HG03045 (cell line): ENCODE measurements at regions not wholly inside any gene's neighbourhood (a gene's known extent, or its start where the extent isn't known, plus 50 kb on each side); places are given as distances from the start of the nearest gene placed in this dataset.
"Not testable (repeated sequence)": the region's sequence is repeated elsewhere in the genome, so short reads cannot be mapped to it uniquely, and the experiment has no call there.

Experiments used
- ATAC-seq: cut with Tn5 transposase; IDR thresholded peaks from one replicate; pipeline ENCODE4 v1.9.1; 2021; ENCODE audit warnings: mild to moderate bottlenecking, moderate library complexity; ENCODE audit not compliant: unreplicated experiment

DNA sequence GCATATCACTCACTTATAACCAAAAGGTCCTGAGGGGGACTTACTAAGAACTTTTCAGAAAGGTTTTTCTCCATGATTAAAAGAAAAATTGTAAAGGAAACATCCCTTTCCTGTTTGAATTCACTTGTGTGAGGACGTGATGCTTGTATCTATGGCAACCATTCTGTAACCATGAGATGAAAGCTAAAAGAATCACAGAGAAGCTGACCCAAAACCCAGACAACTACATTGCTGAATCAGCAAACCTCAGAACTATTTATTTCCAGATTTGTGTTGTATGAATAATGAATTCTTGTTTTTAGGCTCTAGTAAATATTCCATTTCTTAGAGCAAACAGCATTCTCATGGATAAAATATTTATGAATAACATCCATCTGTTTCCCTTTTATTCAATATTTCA, 91.2 kb downstream of the RCHY1 start:
- ATAC-seq, result no peak

- no peak for ATAC-seq
Measured at GRCh38 chr4:75412746-75413145, 101.5 kb downstream of the RCHY1 start.

GRCh38 chr4:75398501-75398900, 115.7 kb downstream of the RCHY1 start:
- no peak for ATAC-seq

- ATAC-seq, result no peak
Measured at GRCh38 chr4:75391489-75392166, 122.6 kb downstream of the RCHY1 start.

- not testable (repeated sequence) for ATAC-seq
Measured at GRCh38 chr4:75386426-75386825, 127.8 kb downstream of the RCHY1 start.

DNA sequence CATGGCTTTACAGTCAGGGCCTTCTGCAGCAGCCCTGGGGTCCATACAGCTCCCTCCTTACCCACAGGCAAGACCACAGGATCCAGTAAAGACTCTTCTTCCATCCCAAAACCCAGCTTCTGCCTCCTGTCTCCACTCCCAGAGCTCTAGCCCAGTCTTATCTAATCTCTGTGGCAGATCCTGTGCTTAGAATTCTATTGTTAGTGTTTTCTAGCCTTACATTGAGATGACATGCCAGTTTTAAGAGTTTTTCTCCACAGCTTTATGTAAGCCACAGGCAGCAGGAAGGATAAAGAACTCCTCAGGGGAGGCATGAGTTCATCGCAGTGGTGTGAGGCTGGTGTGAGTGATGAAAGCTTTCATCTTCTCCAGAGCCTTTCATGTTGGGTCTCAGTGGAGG, 129.1 kb downstream of the RCHY1 start:
- ATAC-seq, result no peak

- ATAC-seq, result no peak
Measured at GRCh38 chr4:75376543-75376942, 137.7 kb downstream of the RCHY1 start.

GRCh38 chr4:75371915-75372314, 142.3 kb downstream of the RCHY1 start:
- ATAC-seq, result no peak

- no peak for ATAC-seq
Measured at GRCh38 chr4:75370576-75370975, 143.6 kb downstream of the RCHY1 start.

- no peak for ATAC-seq
Measured at GRCh38 chr4:75345423-75345822, 168.8 kb downstream of the RCHY1 start.

- ATAC-seq, result no peak
Measured at GRCh38 chr4:75344915-75345314, 169.3 kb downstream of the RCHY1 start.

- ATAC-seq, result no peak
Measured at GRCh38 chr4:75343333-75343732, 170.9 kb downstream of the RCHY1 start.

DNA sequence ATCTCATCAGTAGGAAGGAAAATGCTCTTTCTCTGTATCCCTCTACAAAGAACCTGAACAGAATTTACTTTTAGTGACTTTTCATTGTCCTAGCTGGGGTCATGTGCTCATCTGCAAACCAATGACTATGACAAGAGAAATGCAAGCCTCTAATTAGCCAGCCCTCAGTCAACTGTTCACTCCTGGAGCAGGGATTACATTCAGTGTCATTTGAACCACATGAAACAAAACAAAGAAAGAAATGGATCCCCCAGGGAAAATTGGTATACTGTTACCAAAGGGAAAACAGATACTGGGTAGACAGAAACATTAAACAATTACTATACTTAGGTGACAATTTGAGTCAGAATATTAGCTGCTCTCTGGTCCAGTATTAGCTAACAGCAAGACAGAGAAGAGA, 173.6 kb downstream of the RCHY1 start:
- ATAC-seq, result no peak

DNA sequence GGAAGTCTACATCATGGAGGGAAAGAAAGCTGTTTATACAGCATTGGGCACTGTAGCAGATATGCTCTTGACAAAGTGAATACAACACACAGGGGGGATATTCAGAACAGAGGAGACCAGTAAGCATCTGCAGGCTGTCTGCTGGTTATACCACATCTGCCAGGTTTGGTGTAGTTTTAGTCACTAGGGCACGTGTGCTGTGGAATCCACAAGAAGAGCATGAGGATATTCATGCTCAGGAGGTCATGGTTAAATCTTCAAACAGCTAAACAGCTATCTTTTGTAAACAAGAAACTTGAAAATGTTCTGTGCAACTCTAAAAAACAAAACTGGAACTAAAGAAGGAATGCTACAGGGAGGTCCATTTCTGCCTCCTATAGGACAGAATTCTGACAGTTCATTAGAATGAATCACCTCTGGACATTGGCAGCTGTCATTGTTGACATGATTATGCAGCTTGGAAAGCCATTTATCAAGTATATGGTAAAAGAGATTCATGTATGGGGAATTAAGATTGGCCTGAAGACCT, 175.8 kb downstream of the RCHY1 start:
- ATAC-seq, result no peak

DNA sequence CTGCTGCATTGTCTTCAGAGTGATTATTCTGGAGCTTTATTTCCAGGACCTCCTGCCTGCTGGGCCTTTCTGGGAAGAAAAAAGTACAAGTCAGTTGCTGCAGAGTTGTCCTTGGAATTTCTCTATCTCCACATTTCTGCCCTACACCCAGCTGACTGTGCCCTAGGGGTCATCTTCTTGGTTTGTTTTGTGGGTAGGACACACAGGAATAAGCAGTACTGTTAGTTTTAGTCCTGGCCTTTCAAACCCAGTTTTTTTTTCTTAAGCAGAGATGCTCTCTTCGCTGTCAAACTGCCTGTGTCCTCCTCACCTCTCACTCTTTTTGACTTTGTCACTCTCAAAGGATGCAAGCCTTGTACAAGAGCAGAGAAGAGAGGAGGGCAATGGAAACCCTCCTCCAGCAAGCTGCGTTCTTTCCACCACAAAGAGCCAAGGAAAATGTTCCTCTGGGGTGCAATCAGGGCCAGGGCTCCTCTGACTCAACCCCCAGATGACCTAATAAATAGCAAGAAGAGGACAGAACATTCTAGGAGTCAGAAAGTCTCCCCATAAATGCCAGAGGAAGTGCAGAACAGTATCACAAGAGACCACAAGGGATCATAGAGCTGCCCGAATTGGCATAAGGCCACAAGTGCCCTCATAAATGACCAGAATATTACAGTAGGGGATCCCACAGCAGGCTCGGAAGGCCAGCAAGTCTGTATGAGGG, 186.2 kb downstream of the RCHY1 start:
- ATAC-seq, result no peak

- no peak for ATAC-seq
Measured at GRCh38 chr4:75325318-75325979, 188.8 kb downstream of the RCHY1 start.

DNA sequence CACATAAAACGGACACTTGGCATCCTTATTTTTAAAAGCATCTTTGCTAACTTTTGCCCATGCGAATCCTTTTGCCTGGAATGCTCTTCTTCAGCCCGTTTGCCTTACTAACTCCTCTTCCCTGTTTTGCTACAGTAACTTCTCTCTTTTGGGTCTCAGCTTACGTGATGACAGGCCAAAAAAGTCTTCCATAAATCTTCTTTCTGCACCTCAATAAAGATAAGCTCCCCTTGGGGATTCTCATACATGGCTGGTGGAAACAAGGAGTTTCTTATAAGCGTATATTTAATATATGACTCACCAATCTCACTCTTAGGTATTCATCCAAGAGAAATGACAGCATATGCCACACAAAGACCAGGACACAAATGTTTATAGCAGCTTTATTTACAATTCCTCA, 192.7 kb downstream of the RCHY1 start:
- no peak for ATAC-seq

- not testable (repeated sequence) for ATAC-seq
Measured at GRCh38 chr4:75317641-75318040, 196.6 kb downstream of the RCHY1 start.

DNA sequence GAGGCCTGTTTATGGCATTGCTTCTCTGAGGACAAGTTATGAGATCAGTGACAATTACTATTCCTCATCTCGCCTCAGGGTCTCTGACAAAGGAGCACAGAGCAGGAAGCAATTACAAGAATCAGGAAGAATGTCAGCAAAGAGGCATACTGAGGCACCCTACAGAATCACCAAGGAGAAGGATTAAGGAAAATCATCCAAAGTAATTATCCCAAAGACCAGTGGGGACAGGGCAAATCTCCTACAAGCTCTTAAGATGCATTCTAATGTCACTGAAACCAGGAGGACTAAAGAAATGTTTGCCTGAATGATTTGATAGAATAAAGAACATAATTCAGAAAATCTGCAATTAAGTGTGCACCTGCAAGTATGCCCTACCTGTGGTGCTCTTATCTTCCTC, 206.2 kb downstream of the RCHY1 start:
- no peak for ATAC-seq

DNA sequence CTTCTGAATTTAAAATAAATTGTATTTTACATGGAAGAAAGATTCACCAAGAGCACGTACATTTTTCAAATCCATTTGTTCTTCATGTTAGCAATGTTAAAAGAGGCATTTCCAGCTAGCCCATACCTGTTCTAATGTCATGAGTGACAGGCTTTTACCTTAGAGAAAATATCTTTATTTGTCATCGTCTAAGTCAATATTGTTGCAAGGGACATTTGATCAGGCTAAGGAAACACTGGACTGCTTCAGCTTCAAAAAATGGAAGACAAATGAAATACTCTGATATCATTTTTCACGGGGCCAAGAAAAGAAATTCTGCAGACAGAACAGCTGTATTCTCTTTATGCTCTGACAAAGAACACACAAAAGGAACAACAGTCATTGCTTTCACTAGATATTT, 207.7 kb downstream of the RCHY1 start:
- ATAC-seq, result no peak

DNA sequence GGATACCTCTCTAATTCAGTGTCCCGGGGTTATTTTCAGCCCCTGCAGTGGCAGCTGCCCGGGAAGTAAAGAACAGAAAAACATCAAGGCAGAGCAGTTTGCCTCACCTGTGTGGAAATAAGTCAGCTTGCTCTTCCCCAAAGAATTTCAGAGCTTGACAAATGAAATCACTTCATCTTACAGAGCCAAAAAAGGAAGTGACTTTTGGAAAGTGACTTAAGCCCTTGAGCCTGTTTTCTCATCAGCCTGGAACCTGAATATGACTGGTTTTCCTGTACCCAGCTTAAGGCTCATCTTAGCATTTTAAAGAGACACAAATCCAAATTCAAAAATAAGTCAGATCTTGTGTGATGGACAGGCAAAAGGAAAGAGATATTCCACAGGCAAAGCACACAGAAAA, 211.6 kb downstream of the RCHY1 start:
- ATAC-seq, result no peak
